ENCODE measurements at regions not wholly inside any gene's neighbourhood (a gene's known extent, or its start where the extent isn't known, plus 50 kb on each side); places are given as distances from the start of the nearest gene placed in this dataset.

DNA sequence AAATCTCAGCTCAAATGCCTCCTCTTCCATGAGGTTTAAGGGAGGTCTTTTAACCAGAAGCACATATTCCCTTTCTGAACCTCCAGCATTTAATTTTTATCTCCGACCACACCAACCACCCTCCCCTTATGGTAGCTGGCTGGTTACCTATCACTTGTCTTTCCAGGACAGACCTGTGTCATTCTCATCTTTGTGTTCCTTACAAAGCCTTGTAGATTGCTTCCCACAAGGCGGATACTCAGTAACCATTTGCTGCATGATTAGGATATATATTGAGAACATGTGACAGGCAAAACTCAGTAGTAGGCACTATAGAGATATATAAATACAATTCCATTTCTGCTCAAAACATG, 119.5 kb downstream of the RPL22L1 start:
- TF ChIP-seq, protein P1, sequence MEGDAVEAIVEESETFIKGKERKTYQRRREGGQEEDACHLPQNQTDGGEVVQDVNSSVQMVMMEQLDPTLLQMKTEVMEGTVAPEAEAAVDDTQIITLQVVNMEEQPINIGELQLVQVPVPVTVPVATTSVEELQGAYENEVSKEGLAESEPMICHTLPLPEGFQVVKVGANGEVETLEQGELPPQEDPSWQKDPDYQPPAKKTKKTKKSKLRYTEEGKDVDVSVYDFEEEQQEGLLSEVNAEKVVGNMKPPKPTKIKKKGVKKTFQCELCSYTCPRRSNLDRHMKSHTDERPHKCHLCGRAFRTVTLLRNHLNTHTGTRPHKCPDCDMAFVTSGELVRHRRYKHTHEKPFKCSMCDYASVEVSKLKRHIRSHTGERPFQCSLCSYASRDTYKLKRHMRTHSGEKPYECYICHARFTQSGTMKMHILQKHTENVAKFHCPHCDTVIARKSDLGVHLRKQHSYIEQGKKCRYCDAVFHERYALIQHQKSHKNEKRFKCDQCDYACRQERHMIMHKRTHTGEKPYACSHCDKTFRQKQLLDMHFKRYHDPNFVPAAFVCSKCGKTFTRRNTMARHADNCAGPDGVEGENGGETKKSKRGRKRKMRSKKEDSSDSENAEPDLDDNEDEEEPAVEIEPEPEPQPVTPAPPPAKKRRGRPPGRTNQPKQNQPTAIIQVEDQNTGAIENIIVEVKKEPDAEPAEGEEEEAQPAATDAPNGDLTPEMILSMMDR (optimal IDR thresholded peaks at IDR 0.05 in 1 of 3, IDR thresholded peaks at IDR 0.05 in 1 of 3, conservative IDR thresholded peaks at IDR 0.05 in 1 of 3; ENCODE audit: extremely low read depth in 1 of 3, insufficient read depth in 2 of 3, low read length in 3 of 3): no peak
- no peak for TF ChIP-seq EZH2 (IDR thresholded peaks at IDR 0.05; ENCODE audit: low read length)
